HG02642 (cell line): ENCODE measurements at regions not wholly inside any gene's neighbourhood (a gene's known extent, or its start where the extent isn't known, plus 50 kb on each side); places are given as distances from the start of the nearest gene placed in this dataset.
"Not testable (repeated sequence)": the region's sequence is repeated elsewhere in the genome, so short reads cannot be mapped to it uniquely, and the experiment has no call there.

Experiments used
- ATAC-seq: cut with Tn5 transposase; IDR thresholded peaks from one replicate; pipeline ENCODE4 v1.9.1; 2021; ENCODE audit warnings: mild to moderate bottlenecking; ENCODE audit not compliant: unreplicated experiment, poor library complexity

DNA sequence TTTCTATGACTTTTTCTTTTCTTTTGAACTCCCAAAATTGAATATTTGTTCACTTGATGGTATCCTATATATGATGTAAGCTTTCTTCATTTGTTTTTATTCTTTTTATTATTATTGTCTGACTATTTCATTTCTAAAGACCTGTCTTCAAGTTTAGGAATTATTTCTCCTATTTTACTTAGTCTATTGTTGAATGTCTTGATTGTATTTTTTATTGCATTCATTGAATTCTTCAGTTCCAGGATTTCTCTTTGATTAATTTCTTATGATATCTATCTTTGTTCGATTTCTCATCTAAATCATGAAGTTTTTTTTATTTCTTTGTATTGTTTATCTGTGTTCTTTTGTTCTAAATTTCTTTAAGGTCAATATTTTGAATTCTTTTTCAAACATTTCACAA lies 238.8 kb downstream of the TTC6 start:
- no peak for ATAC-seq

GRCh38 chr14:37838778-37839177 lies 243.3 kb downstream of the TTC6 start:
- ATAC-seq: not testable (repeated sequence)

DNA sequence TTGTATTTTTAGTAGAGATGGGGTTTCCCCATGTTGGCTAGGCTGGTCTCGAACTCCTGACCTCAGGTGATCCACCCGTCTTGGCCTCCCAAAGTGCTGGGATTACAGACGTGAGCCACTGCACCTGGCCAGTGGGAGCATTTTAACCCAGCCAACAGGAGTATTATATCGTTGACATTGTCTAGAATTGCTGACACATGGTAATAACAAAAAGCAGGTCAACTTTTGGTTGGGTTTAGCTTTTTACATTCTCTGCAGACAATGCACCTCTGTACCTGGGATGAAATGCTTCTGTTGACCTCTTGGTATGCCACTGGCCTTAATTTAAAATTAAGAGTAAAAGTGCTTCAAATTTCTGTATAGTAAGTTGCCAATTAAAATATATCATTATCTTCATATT lies 245.6 kb downstream of the TTC6 start:
- ATAC-seq: not testable (repeated sequence)

DNA sequence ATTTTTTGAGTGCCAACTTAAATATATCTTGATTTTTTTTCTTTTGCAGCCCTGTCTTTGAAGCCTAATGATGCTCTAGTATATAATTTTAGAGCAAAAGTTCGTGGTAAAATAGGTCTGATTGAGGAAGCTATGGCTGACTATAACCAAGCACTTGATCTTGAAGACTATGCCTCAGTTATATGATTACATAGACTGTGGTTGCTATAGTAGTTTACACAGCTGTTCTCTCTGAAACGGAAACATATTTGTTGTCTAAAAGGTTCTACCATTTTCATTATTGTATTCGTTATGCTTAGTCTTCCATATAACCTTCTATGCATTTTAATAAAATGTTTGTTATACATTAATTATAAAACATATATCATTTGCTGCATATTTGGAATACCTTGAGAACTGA lies 246.7 kb downstream of the TTC6 start:
- no peak for ATAC-seq

DNA sequence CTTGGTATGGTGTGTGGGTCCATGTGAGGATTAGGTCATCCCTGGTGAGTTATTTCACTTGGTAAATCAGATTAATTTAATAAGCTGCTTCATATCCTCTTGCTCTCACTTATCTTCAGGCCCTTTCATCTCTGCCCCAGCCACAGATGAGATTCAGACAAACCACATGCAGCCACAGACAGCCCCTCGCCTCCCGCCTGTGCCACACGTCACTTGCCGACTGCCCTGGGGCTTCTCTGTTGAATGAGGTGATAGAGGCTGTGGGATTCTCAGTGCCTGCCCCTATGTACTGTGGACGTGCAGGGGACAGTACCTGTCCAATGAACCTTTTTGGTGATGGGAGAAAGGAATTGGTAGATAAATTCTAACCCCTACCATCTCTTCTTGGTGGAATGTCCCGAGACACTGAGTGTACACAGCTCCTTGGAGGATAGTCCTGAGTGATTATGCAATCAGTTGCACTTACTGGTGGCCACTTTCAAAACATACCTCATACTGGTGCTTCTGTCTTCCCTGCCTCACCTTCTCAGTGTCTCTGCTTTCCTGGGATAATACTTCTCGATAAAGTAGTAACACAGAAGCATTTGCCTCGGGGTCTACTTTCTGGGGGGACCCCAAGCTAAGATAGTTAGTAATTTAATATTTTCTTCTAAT lies 248.7 kb downstream of the TTC6 start:
- ATAC-seq: no peak

DNA sequence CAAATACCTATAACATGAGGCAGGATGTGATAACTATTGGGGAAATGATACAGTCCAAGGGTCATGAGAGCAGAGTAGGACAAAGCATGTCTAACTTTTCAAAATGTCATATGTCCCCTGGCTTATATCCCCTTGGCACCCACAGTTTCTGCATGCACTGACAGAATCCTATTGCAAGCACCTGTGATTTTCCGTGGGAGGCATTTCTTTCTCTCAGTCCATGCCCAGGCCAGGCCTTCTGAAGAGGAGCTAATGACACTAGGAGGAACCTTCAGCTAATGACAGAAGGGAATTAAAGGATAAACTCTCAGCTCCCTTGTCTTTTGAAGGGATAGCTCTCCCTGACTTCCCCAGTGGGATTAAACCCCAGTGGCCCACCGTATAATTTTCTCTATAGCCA lies 249.2 kb downstream of the TTC6 start:
- ATAC-seq: no peak

DNA sequence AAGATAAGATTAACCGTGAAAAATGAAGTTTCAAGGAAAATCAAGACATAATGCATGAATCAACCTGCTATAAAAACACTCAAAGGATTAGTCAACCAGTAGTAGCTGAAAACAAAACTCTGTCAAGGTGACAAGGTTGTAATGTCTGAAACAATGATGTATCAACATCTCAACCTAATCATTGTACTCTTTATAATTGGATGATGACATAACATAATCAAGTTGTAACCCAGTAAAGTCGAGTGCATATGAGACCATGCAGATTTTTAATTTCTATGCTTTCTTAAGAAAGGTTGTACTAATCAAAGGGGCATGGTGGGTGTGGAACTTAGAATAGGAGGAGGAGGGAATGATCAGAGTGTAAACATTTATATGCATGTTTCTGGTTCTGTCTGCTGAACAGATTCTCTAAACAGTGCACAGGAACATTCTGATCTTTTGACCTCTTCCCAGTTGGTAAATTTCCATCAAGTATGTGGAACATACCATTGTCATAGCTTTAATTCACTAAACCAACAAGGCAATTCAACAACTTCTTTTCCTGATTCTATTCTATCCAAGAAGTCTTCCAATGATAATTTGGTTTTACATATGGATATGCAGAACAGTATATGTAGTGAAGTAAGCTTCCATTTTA lies 253.7 kb downstream of the TTC6 start:
- ATAC-seq: no peak

- no peak for ATAC-seq
Measured at GRCh38 chr14:37851054-37851453, 255.6 kb downstream of the TTC6 start.

- ATAC-seq: no peak
Measured at GRCh38 chr14:37855871-37856270, 260.4 kb downstream of the TTC6 start.

- ATAC-seq: no peak
Measured at GRCh38 chr14:37857774-37858266, 262.4 kb downstream of the TTC6 start.

DNA sequence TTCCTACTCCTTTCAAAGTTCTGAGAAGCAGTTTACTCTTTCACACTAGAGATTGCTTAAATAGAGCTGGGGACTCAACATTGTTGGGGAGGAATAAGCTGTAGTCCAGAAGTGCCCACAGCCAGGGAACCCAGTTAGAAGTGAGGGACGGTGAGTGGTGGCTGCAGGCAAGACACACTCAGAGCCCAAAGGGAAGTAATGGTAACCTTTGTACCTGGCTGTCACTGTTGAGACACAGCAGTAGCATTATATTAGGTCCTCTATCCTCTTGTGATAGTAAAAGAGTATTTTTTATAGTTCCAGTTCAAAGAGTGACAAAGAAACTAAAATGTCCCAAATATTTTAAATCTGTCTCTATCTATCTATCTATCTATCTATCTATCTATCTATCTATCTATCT lies 263.3 kb downstream of the TTC6 start:
- ATAC-seq: no peak

- ATAC-seq: no peak
Measured at GRCh38 chr14:37859177-37859576, 263.7 kb downstream of the TTC6 start.

- ATAC-seq: no peak
Measured at GRCh38 chr14:37862263-37862662, 266.8 kb downstream of the TTC6 start.

GRCh38 chr14:37864128-37864527 lies 268.7 kb downstream of the TTC6 start:
- ATAC-seq: no peak

- no peak for ATAC-seq
Measured at GRCh38 chr14:37864861-37865718, 269.7 kb downstream of the TTC6 start.

DNA sequence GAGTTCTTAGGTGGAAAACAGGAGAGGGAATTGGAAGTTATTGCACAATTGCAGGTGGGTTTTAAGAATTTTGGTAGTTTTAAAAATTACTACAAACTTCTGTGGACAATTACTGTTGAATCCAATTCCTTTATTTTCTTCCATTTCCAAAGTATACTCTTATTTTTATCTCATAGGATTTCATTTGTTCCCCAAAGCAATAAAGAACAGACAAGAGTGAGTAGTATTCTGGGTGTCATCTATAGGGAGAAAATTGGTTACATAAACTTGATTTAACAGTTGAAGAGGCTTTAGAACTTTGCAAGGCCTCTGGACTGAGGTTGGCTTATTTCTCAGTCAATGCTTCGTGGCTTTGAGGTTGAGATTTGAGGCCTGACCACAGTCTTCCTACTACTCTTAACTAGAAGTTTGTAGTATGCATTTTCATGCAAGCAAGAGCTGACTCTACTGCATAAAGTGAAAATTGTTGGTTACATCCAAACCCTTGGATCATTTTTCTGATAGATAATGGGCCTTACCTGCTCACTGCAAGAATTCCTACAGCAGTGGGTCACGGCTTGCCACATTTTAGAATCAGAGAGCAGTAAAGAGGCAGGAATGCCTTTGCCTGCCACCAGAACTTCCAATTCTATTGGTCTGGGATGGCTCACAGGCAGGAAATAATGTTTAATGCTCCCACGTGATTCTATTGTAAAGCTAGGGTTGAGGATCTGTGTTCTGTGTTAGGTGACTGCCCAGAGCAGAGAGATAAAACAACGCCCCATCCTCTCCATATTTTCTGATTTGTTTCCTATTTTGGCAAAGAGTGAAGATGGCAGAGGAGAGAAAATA lies 270.5 kb downstream of the TTC6 start:
- no peak for ATAC-seq

GRCh38 chr14:37869633-37870032 lies 274.2 kb downstream of the TTC6 start:
- no peak for ATAC-seq

- no peak for ATAC-seq
Measured at GRCh38 chr14:37870170-37870569, 274.7 kb downstream of the TTC6 start.

DNA sequence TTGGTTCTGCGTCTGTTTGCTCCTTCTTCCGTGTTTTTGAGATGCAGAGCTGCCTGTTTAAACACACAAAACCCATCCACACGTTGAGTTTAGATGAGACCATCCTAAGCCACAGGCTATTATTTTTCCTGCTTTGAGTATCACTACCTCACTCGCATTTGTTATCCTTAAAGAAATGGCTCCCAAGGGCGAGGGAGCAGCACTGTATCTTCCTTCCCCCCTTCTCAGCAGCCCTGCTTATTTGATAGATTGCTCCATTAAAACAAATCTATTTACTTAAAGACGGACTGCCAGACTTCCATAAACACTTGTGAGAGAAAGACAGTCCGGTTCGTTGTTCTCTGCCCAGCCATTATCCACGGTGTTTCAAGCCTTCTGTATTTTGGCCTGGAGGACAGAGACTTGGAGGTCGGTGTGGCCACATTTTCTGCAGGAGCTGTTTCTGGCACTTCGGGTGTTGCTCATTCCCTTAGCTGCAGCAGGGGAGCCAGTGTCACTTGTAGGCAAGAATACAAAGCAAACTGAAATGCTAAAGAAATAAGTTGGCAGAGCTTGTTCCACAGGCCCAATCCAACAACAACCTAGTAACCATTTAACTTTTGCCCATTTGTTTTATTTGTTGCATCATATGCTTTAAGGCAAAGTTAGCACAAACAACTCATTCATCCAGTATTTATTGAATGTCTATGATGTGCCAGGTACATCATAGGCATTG lies 275.4 kb downstream of the TTC6 start:
- ATAC-seq: no peak

GRCh38 chr14:37874065-37874428 lies 278.6 kb downstream of the TTC6 start:
- not testable (repeated sequence) for ATAC-seq
